Neural crest cell (in vitro differentiated cells): ENCODE measurements at regions not wholly inside any gene's neighbourhood (a gene's known extent, or its start where the extent isn't known, plus 50 kb on each side); places are given as distances from the start of the nearest gene placed in this dataset.

Source experiments
- DNase-seq: peaks from one replicate; pipeline ENCODE4 v3.0.0; 2021; ENCODE audit warnings: low read depth, mixed read lengths, low spot score
- H3K27ac Mint-ChIP-seq: one replicate; pipeline ENCODE4 v1.8.0; 2021; ENCODE audit warnings: mild to moderate bottlenecking, mixed read lengths; ENCODE audit not compliant: unreplicated experiment
- H3K27me3 Mint-ChIP-seq: 2 replicates; pipeline ENCODE4 v1.8.0; 2021; ENCODE audit warnings: low read depth, mild to moderate bottlenecking, mixed read lengths
- H3K36me3 Mint-ChIP-seq: 2 replicates; pipeline ENCODE4 v1.8.0; 2021; ENCODE audit warnings: low read depth, mild to moderate bottlenecking, mixed read lengths
- H3K4me1 Mint-ChIP-seq: 2 replicates; pipeline ENCODE4 v1.8.0; 2021; ENCODE audit warnings: mixed read lengths
- H3K4me3 Mint-ChIP-seq: one replicate; pipeline ENCODE4 v1.8.0; 2021; ENCODE audit warnings: mild to moderate bottlenecking, mixed read lengths
- H3K9me3 Mint-ChIP-seq: 2 replicates; pipeline ENCODE4 v1.8.0; 2021; ENCODE audit warnings: mixed read lengths
- TF ChIP-seq, protein P1 (sequence below): fragments of 200-600 bp; sonication (generic); conservative IDR thresholded peaks from 2 replicates; pipeline ENCODE4 v1.5.0; 2021; ENCODE audit warnings: antibody characterized with exemption, mild to moderate bottlenecking

DNA sequence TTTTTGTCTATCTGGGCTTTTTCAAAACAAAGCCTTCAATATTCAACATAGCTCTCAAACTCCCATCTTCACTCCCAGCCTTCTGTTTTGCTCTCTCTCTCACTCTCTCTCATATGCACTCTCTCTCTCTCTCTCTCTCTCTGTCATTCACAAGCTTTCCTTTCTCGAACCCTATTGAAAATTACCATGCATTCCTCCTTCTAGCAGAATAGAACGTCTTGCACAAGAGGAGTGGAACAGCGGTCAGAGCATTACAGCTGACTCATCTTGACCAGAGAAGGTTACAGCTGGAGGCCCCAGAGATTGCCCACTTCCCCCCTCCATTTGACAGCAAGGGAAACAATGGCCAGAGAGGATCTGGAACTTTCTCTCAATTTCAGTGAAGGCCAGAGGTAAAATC, 51.0 kb upstream of the LIFR start:
- TF ChIP-seq, protein P1, sequence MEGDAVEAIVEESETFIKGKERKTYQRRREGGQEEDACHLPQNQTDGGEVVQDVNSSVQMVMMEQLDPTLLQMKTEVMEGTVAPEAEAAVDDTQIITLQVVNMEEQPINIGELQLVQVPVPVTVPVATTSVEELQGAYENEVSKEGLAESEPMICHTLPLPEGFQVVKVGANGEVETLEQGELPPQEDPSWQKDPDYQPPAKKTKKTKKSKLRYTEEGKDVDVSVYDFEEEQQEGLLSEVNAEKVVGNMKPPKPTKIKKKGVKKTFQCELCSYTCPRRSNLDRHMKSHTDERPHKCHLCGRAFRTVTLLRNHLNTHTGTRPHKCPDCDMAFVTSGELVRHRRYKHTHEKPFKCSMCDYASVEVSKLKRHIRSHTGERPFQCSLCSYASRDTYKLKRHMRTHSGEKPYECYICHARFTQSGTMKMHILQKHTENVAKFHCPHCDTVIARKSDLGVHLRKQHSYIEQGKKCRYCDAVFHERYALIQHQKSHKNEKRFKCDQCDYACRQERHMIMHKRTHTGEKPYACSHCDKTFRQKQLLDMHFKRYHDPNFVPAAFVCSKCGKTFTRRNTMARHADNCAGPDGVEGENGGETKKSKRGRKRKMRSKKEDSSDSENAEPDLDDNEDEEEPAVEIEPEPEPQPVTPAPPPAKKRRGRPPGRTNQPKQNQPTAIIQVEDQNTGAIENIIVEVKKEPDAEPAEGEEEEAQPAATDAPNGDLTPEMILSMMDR = no peak
- Mint-ChIP-seq H3K4me3 (no peak overlapping the region), H3K4me1 (peaks cover 10% of the 10 kb centered on the region), H3K36me3 (no peaks in the 10 kb centered on the region), H3K27ac (no peak overlapping the region), H3K9me3 (no peaks in the 10 kb centered on the region), H3K27me3 (no peaks in the 10 kb centered on the region)
- DNase-seq = no peak

DNA sequence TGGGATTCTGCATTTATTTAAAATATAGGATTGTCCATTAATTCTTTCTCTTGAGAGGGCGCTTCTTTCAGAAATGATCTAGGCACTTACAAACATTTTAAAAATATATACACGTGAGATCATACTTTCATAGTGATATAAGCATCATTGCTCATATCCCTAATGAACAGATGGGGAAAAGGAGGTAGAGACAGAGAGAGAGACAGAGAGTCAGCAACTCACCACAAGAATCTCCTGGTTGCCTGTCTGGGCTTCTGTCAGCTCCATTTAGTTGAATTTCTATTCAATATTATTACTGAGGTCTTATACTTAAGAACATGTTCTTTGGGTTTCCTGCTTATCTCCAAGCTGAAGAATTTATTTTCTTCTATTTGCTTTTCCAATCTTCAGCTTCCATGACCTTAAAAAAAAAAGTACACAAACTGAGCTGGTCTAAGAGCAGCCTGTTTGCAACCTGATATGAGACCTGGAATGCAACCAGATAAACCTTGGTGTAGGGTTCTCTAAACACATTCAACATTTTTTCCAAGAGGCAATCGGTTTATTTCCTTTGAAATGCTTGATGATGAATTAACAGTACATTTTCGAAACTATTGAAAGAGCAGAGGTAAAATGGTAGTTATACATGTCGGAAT, 51.6 kb upstream of the LIFR start:
- Mint-ChIP-seq H3K27me3 (no peaks in the 10 kb centered on the region), H3K36me3 (no peaks in the 10 kb centered on the region), H3K9me3 (no peaks in the 10 kb centered on the region), H3K27ac (no peak overlapping the region), H3K4me3 (no peak overlapping the region), H3K4me1 (peaks cover 10% of the 10 kb centered on the region)
- TF ChIP-seq, protein P1 = no peak
- no peak for DNase-seq

DNA sequence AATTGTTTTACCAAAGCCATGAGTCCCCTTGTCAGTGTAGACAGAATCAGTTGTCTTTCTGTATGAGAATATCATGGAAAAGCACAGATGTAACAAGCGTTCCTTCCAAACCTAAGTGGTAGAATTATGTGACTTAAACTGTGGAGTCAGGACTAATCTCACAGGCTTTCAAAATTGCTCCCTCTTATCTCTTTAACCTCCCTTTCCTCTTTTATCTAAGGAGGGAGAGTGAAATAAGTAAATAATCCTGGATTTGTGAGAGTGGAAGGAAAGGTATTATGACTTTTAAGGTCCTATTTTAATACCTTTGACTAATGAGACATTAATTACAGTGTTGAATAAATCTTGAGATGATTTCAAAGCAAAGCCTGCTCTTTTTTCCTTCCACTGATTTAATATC, 52.4 kb upstream of the LIFR start:
- H3K4me1 Mint-ChIP-seq = peaks cover 10% of the 10 kb centered on the region
- no peaks in the 10 kb centered on the region for H3K36me3 Mint-ChIP-seq
- TF ChIP-seq, protein P1 = no peak
- H3K9me3 Mint-ChIP-seq = no peaks in the 10 kb centered on the region
- no peak overlapping the region for H3K4me3 Mint-ChIP-seq
- no peaks in the 10 kb centered on the region for H3K27me3 Mint-ChIP-seq
- H3K27ac Mint-ChIP-seq = no peak overlapping the region
- DNase-seq = no peak

DNA sequence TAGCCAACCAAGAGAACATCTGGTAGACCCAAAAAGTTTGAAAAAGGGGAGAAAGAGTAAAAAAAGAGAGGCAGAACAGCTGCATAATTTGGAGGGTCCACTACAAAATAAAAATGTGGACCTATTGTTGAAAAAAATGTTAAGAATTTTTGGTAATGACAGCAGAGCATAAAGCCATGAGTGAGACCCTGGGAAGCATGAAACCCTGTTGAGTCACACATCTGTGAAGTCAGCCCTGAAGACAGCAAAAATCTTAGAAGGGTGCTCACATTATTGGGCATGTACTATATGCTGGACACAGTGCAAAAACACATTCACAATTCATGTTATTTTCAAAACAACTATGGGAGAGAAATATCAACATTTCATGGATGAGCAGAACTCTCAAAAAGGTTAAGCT, 56.4 kb upstream of the LIFR start:
- peaks cover under 1% of the 10 kb centered on the region for H3K36me3 Mint-ChIP-seq
- DNase-seq = no peak
- H3K27me3 Mint-ChIP-seq = no peaks in the 10 kb centered on the region
- peaks cover 1% of the 10 kb centered on the region for H3K9me3 Mint-ChIP-seq
- TF ChIP-seq, protein P1 = no peak
- H3K27ac Mint-ChIP-seq = no peak overlapping the region
- H3K4me1 Mint-ChIP-seq = no peaks in the 10 kb centered on the region
- no peak overlapping the region for H3K4me3 Mint-ChIP-seq

DNA sequence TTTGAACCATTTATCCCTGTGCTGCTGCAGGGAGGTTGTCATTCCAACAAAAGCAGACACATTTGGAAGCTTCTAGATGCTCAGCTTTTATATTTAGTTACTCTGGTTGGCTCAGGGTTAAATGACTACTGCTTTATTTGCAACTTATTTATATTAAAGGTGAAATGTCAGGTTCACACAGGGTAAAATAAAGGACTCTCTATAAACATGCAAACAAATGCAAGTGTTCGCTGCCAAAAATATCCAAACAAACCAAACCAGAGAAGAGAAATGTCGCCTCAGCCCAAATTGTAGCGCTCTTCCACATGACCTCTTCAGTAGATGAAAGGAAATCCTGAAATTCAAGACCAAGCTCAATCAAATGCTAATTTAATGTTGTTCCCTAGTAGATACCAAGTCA, 57.0 kb upstream of the LIFR start:
- no peaks in the 10 kb centered on the region for H3K4me1 Mint-ChIP-seq

More for the DNA sequence above, 57.0 kb upstream of the LIFR start:
- Mint-ChIP-seq H3K27me3 (no peaks in the 10 kb centered on the region), H3K4me3 (no peak overlapping the region), H3K36me3 (peaks cover 3% of the 10 kb centered on the region), H3K9me3 (peaks cover 4% of the 10 kb centered on the region), H3K27ac (no peak overlapping the region)
- DNase-seq = no peak
- TF ChIP-seq, protein P1 = no peak
